PC-3 (cell line): ENCODE measurements at regions not wholly inside any gene's neighbourhood (a gene's known extent, or its start where the extent isn't known, plus 50 kb on each side); places are given as distances from the start of the nearest gene placed in this dataset.

Source experiments
- EZH2 ChIP-seq: fragments of 300-600 bp; sonication (generic); IDR thresholded peaks from one replicate; pipeline ENCODE4 v1.6.1; 2017; ENCODE audit warnings: antibody characterized with exemption, mild to moderate bottlenecking, low read length; ENCODE audit not compliant: unreplicated experiment
- TF ChIP-seq, protein P1 (sequence below): fragments of 300-600 bp; sonication (generic); conservative IDR thresholded peaks from 2 replicates; pipeline ENCODE4 v1.5.1; 2017; ENCODE audit warnings: antibody characterized with exemption, low read depth, mild to moderate bottlenecking, low read length

DNA sequence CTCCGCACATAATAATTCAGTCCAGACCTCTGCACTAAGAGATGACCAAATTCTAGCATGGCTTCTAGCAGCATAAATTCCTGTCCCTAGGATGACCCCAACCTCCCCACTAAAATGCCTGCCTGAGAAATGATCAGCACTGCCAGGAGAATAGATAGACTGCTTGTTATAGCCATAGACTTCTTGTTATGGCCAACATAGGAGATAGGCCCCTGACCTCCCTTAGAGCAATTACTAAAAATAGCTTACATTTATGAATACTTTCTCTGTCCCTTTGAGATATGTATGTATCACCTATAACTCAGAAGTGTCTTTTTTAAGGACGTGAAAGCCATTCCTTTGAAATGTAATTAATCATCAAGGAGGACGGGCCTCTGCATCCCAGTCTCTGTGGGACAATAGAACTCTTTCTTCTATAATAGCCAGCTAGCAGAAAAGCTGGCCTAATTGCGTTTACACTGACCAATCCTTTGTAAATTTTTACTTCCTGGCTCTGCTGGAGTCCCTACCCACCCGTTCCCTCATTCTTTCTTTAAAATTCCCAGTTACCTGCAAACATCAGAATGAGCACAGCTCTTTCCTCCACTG is 1002.7 kb downstream of the CDH18 start:
- TF ChIP-seq, protein P1, sequence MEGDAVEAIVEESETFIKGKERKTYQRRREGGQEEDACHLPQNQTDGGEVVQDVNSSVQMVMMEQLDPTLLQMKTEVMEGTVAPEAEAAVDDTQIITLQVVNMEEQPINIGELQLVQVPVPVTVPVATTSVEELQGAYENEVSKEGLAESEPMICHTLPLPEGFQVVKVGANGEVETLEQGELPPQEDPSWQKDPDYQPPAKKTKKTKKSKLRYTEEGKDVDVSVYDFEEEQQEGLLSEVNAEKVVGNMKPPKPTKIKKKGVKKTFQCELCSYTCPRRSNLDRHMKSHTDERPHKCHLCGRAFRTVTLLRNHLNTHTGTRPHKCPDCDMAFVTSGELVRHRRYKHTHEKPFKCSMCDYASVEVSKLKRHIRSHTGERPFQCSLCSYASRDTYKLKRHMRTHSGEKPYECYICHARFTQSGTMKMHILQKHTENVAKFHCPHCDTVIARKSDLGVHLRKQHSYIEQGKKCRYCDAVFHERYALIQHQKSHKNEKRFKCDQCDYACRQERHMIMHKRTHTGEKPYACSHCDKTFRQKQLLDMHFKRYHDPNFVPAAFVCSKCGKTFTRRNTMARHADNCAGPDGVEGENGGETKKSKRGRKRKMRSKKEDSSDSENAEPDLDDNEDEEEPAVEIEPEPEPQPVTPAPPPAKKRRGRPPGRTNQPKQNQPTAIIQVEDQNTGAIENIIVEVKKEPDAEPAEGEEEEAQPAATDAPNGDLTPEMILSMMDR, result no peak
- TF ChIP-seq EZH2, result no peak
